OCI-LY7 (cell line): ENCODE measurements at regions not wholly inside any gene's neighbourhood (a gene's known extent, or its start where the extent isn't known, plus 50 kb on each side); places are given as distances from the start of the nearest gene placed in this dataset.

Source experiments
- BruUV-seq: library from RNA; stranded (reverse); fragments of 400-500 nt; replicated peaks from 2 replicates; lab custom pipeline; 2021; lab: Mats Ljungman, UMichigan
- CTCF ChIA-PET: fragments of 300-600 bp; sonication (Branson Sonifier 250); formaldehyde crosslinking; loops from one replicate; lab custom pipeline; 2022; ENCODE audit warnings: antibody characterized with exemption; ENCODE audit not compliant: unreplicated experiment; lab: Charles Lee
- POLR2A ChIA-PET: fragments of 300-600 bp; sonication (Branson Sonifier 250); formaldehyde crosslinking; loops from one replicate; lab custom pipeline; 2022; ENCODE audit warnings: antibody characterized with exemption; lab: Charles Lee
- DNase-seq: peaks from one replicate; pipeline ENCODE4 v3.0.0-alpha.2; 2015; ENCODE audit warnings: low spot score
- H2AFZ ChIP-seq: fragments of 200-600 bp; sonication (generic), shearing (Covaris generic); 2 replicates; pipeline ENCODE4 v1.6.1; 2014; ENCODE audit warnings: mild to moderate bottlenecking, antibody characterized with exemption, low read length, moderate library complexity
- H3K27ac ChIP-seq: fragments of 200-600 bp; sonication (generic); 2 replicates; pipeline ENCODE4 v1.5.1; 2014; ENCODE audit warnings: mixed run types, low read depth, mild to moderate bottlenecking, moderate library complexity, low read length, inconsistent platforms; ENCODE audit not compliant: poor library complexity, severe bottlenecking
- H3K36me3 ChIP-seq: fragments of 200-600 bp; sonication (generic); 2 replicates; pipeline ENCODE4 v1.6.1; 2014; ENCODE audit warnings: mild to moderate bottlenecking, antibody characterized with exemption, low read length, moderate library complexity, mixed read lengths; ENCODE audit not compliant: insufficient read depth
- H3K4me1 ChIP-seq: fragments of 200-600 bp; sonication (generic); 2 replicates; pipeline ENCODE4 v1.5.1; 2014; ENCODE audit warnings: mild to moderate bottlenecking, low read length; ENCODE audit not compliant: insufficient read depth, poor library complexity, severe bottlenecking
- H3K4me2 ChIP-seq: fragments of 200-600 bp; sonication (generic); 2 replicates; pipeline ENCODE4 v1.6.1; 2014; ENCODE audit warnings: mild to moderate bottlenecking, low read length
- H3K4me3 ChIP-seq: fragments of 200-600 bp; sonication (generic); 2 replicates; pipeline ENCODE4 v1.5.1; 2014; ENCODE audit warnings: mild to moderate bottlenecking, low read depth, low read length; ENCODE audit not compliant: poor library complexity, severe bottlenecking
- H3K79me2 ChIP-seq: fragments of 200-600 bp; sonication (generic); 2 replicates; pipeline ENCODE4 v1.6.1; 2016; ENCODE audit warnings: low read depth, mild to moderate bottlenecking, low read length, moderate library complexity, mixed read lengths; ENCODE audit not compliant: insufficient read depth
- H3K9me2 ChIP-seq: fragments of 200-600 bp; sonication (generic); 2 replicates; pipeline ENCODE4 v1.6.1; 2016; ENCODE audit warnings: mild to moderate bottlenecking, low read length, mixed read lengths; ENCODE audit not compliant: insufficient read depth
- H3K9me3 ChIP-seq: fragments of 200-600 bp; sonication (generic); 2 replicates; pipeline ENCODE4 v1.6.1; 2014; ENCODE audit warnings: mild to moderate bottlenecking, mixed run types, low read length, mixed read lengths
- H4K20me1 ChIP-seq: fragments of 200-600 bp; sonication (generic); 2 replicates; pipeline ENCODE4 v1.6.1; 2014; ENCODE audit warnings: mild to moderate bottlenecking, antibody characterized with exemption, low read length, moderate library complexity, mixed read lengths; ENCODE audit not compliant: insufficient read depth
- CTCF ChIP-seq: fragments of 200-600 bp; sonication (generic); conservative IDR thresholded peaks from 2 replicates; pipeline ENCODE4 v1.5.1; 2014; ENCODE audit warnings: mild to moderate bottlenecking, antibody characterized with exemption, low read length, moderate library complexity, mixed read lengths
- EZH2phosphoT487 ChIP-seq: fragments of 200-600 bp; sonication (generic); IDR thresholded peaks from 2 replicates; pipeline ENCODE4 v1.6.1; 2018; ENCODE audit warnings: low read depth, borderline replicate concordance, mild to moderate bottlenecking, mixed run types, antibody characterized with exemption, low read length, moderate library complexity, mixed read lengths
- intact Hi-C: fragments of 100-400 bp; cut with micrococcal nuclease; formaldehyde crosslinking; loops from one replicate; pipeline ENCODE4 v1.10.0; 2022; ENCODE audit not compliant: unreplicated experiment

- TF ChIP-seq EZH2phosphoT487 (no peak), CTCF (no peak)
- no peak for DNase-seq
- POLR2A ChIA-PET = interaction anchor here (0.6 to 0.7 kb wide), 2 partner anchors 82 to 1346 kb away, joined by 3 read pairs; no protein-coding TSS in a partner anchor
- intact Hi-C loops = no loop called here
- H3K36me3 ChIP-seq = no peaks in the 10 kb centered on the region
- H3K4me3 ChIP-seq = no peak overlapping the region
- no peak overlapping the region for H2AFZ ChIP-seq
- H3K79me2 ChIP-seq = no peaks in the 10 kb centered on the region
- H4K20me1 ChIP-seq = no peaks in the 10 kb centered on the region
- no peak overlapping the region for H3K4me2 ChIP-seq
- no peak overlapping the region for H3K27ac ChIP-seq
- CTCF ChIA-PET = no interaction called here
- H3K9me2 ChIP-seq = no peaks in the 10 kb centered on the region
- H3K4me1 ChIP-seq = no peaks in the 10 kb centered on the region
- no peaks in the 10 kb centered on the region for H3K9me3 ChIP-seq
- no TSS peak for BruUV-seq
Measured at GRCh38 chr9:82599336-82599949, 463.5 kb downstream of the RASEF start.

- no peaks in the 10 kb centered on the region for H3K79me2 ChIP-seq
Measured at GRCh38 chr9:82600536-82601292, 462.2 kb downstream of the RASEF start.

More at GRCh38 chr9:82600536-82601292, 462.2 kb downstream of the RASEF start:
- POLR2A ChIA-PET = interaction anchor here (0.9 kb wide), 1 partner anchor 16 kb away, joined by 7 read pairs; no protein-coding TSS in a partner anchor
- Histone ChIP-seq H4K20me1 (no peaks in the 10 kb centered on the region), H2AFZ (no peak overlapping the region), H3K4me3 (no peak overlapping the region), H3K36me3 (no peaks in the 10 kb centered on the region), H3K9me2 (no peaks in the 10 kb centered on the region), H3K27ac (no peak overlapping the region), H3K4me1 (no peaks in the 10 kb centered on the region), H3K4me2 (no peak overlapping the region), H3K9me3 (no peaks in the 10 kb centered on the region)
- DNase-seq = no peak
- intact Hi-C loops = no loop called here
- no TSS peak for BruUV-seq
- no peak for TF ChIP-seq EZH2phosphoT487
- no peak for TF ChIP-seq CTCF
- CTCF ChIA-PET = no interaction called here
